ENCODE measurements at regions not wholly inside any gene's neighbourhood (a gene's known extent, or its start where the extent isn't known, plus 50 kb on each side); places are given as distances from the start of the nearest gene placed in this dataset.
"Not testable (repeated sequence)": the region's sequence is repeated elsewhere in the genome, so short reads cannot be mapped to it uniquely, and the experiment has no call there.

GRCh38 chr19:28319227-28319626, 893.7 kb downstream of the UQCRFS1 start:
- no peak for DNase-seq (ENCODE audit: low read depth)

- no peak for DNase-seq (ENCODE audit: low read depth)
Measured at GRCh38 chr19:28318469-28319179, 894.3 kb downstream of the UQCRFS1 start.

- DNase-seq (ENCODE audit: low read depth) = no peak
Measured at GRCh38 chr19:28316464-28316863, 896.5 kb downstream of the UQCRFS1 start.

DNA sequence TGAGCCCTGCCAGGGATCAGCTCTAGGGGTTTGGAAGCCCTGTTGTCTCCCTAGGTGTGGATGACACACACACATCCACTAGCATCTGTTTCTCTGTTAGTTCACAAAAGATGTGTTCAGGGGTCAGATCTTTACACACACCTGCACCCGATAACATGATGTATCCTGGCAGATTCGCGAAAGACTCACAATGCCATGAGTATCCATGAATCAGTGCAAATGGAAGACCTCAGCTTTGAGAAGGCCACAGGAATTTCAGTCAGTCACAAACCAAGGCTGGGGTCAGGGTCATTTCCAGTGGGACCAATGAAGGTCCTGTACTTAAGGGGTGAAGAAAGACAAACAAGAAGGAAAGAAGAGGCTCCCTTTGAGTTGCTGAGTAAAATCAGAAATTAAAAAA, 898.2 kb downstream of the UQCRFS1 start:
- no peak for DNase-seq (ENCODE audit: low read depth)

GRCh38 chr19:28314287-28314686, 898.7 kb downstream of the UQCRFS1 start:
- DNase-seq (ENCODE audit: low read depth) = no peak

DNA sequence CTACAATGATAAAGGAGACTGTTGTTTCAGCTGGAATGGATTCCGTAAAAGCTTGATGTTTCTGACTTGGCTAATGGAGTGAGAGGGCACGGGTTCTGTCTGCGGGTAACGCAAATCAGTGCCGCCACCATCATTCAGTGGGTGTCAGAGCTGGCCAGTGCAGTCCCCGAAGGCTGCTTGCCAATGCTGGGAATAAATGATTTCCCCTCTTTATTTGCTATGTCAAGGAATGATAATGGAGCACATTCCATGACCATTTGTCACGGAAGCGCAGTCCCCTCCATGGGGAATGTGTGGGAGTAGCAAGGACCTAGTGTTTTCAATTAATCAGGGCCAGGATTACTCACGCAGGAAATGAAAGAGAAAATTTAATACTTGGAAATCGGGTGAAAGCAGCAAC, 899.3 kb downstream of the UQCRFS1 start:
- DNase-seq (ENCODE audit: low read depth) = no peak

- no peak for DNase-seq (ENCODE audit: low read depth)
Measured at GRCh38 chr19:28312269-28312668, 900.7 kb downstream of the UQCRFS1 start.

GRCh38 chr19:28310829-28311228, 902.1 kb downstream of the UQCRFS1 start:
- not testable (repeated sequence) for DNase-seq (ENCODE audit: low read depth)

- DNase-seq (ENCODE audit: low read depth) = no peak
Measured at GRCh38 chr19:28309070-28309469, 903.9 kb downstream of the UQCRFS1 start.

DNA sequence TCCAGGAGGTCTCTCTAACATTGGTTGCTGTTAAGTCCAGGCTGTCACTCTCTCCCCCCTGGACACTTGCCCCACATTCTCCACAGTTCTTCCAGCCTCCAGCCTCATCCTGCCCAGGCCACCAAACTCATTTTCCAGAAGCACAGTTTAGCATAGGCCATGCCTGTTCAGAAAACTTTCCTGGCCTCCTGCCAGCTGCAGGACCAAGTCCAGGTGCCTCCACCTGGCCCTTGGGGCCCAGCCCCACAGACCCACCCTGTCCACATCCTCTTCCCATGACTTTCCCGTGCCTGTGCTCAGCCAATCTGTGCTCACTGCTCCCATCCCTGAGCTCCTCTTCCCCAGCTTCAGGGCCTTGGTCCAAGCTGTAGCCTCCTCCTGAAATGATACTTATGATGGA, 905.0 kb downstream of the UQCRFS1 start:
- no peak for DNase-seq (ENCODE audit: low read depth)

DNA sequence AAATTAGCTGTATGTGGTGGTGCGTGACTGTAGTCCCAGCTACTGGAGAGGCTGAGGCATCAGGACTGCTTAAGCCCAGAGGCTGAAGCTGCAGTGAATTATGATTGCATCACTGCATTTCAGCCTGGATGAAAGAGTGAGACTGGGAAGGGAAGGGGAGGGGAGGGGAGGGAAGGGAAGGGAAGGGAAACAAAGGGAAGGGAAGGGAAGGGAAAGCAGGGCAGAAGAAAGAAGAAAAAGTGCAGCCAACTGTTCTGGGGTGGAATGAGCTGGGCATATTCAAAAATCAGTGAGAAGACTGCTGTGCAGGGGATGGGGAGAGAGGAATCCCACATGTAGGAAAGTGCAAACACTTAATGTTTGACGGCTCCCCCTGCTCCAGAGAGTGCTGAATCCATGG, 905.5 kb downstream of the UQCRFS1 start:
- DNase-seq (ENCODE audit: low read depth) = no peak

- no peak for DNase-seq (ENCODE audit: low read depth)
Measured at GRCh38 chr19:28305513-28305912, 907.4 kb downstream of the UQCRFS1 start.

GRCh38 chr19:28303502-28303901, 909.4 kb downstream of the UQCRFS1 start:
- DNase-seq (ENCODE audit: low read depth) = no peak

DNA sequence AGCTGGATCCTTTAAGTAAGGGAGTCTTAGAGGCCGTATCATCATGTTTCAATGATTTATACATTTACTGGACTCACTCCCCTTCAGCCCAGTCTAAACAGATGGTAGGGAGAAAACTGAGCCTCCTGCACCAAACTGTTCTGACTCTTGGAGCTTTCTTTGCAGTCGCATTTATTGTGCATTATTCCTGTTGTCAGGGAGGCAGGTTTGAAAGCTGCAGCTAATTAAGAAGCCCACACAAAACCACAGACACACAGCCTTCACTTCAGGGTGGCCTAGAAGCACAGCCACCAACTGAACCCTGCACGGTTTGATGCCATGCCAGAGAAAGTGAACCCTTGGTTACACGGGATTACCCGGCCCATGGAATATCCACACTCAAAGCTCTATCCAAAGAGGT, 911.0 kb downstream of the UQCRFS1 start:
- DNase-seq (ENCODE audit: low read depth) = no peak

- no peak for DNase-seq (ENCODE audit: low read depth)
Measured at GRCh38 chr19:28301463-28301862, 911.5 kb downstream of the UQCRFS1 start.

DNA sequence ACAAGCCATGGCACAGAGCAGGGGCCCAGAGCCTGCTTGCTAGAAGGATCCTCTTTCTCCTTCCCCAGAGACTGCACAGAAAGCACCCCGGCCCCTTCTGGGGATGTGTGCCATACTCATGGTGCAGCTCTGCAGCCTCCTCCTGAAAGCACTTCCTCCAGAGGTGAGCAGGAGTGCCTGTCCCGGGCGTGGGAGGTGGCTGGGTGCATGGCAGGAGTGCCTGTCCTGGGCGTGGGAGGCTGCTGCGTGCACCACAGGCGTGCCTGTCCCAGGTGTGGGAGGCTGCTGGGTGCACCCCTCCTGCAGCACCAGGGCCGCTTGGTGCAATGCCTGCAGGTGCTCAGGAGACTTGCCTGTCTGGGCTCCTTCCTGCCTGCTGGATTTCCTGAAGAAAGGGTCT, 913.3 kb downstream of the UQCRFS1 start:
- no peak for DNase-seq (ENCODE audit: low read depth)

GRCh38 chr19:28297586-28298157, 915.3 kb downstream of the UQCRFS1 start:
- no peak for DNase-seq (ENCODE audit: low read depth)

- DNase-seq (ENCODE audit: low read depth) = no peak
Measured at GRCh38 chr19:28297036-28297435, 915.9 kb downstream of the UQCRFS1 start.

DNA sequence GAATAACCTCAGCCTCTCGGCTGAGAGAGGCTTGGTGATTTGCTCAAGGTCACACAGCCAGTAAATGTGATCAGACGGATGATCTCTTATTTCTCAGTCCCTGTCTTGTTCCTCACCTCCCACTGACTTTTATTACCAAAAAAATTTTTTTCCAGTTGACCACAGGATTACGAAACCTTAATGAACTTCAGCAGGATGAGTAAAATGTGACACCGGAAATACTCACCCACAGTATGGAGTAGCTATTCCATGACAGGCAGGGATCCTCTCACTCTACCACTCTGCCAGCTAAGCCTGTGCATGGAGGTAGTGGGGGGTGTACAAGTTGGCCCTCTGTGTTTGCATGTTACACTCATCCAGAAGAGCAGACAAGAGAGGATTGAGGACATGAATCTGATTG, 916.4 kb downstream of the UQCRFS1 start:
- no peak for DNase-seq (ENCODE audit: low read depth)

DNA sequence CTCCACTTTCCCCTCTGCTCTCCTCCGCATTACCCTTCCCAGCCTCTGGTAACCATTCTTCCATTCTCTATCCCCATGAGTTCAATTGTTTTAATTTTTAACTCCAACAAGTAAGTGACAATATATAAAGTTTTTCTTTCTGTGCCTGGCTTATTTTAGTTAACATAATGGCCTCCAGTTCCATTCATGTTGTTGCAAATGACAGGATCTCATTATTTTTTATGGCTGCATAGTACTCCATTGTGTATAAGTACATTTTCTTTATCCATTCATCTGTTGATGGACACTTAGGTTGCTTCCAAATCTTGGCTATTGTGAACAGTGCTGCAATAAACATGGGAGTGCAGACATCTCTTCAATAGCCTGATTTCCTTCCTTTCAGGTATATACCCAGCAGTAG, 918.0 kb downstream of the UQCRFS1 start:
- DNase-seq (ENCODE audit: low read depth) = not testable (repeated sequence)

- DNase-seq (ENCODE audit: low read depth) = no peak
Measured at GRCh38 chr19:28294395-28294794, 918.6 kb downstream of the UQCRFS1 start.

DNA sequence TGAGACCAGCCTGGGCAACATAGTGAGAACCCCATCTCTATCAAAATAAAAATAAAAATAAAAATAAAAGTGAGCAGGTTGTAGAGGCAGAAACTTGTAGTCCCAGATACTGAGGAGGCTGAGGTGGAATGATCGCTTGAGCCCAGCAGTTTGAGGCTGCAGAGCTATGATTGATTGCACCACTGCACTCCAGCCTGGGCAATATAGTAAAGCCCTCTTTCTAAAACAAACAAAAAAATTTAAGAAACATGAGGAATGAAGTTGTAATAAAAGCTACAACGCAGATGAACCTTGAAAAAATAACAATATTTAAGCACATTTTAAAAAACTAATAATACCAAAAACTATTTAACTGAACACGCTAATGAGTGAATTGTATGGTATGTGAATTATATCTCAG, 919.3 kb downstream of the UQCRFS1 start:
- DNase-seq (ENCODE audit: low read depth) = no peak

GRCh38 chr19:28292822-28293500, 920.0 kb downstream of the UQCRFS1 start:
- DNase-seq (ENCODE audit: low read depth) = no peak

DNA sequence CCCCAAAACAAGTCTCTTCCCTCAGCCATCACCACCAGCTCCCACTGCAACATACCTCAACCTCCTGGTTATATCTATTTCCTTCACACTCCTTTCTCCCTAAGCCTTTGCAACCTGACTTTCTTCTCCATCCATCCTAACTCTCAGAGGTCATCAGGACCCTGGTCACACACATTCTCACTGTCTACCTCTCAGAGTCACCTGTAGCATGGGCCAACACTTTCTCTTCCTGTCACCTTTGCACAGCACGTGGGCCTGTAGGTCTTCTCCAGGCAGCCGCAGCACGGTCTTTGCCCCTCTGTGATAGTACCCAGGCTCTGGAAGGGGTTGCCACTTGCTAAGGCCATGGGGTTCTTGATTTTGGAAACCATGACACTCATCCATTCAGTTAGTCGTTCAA, 921.1 kb downstream of the UQCRFS1 start:
- DNase-seq (ENCODE audit: low read depth) = no peak

Measured in CMK (cell line).